ENCODE measurements at regions not wholly inside any gene's neighbourhood (a gene's known extent, or its start where the extent isn't known, plus 50 kb on each side); places are given as distances from the start of the nearest gene placed in this dataset.

- TF ChIP-seq CHD7 (IDR thresholded peaks at IDR 0.05; ENCODE audit: insufficient replicate concordance, low read length) = no peak
Measured at GRCh38 chr6:91505199-91505598, 918.3 kb upstream of the MAP3K7 start (continued).

All from H1 (cell line).